Vagina (tissue), 2 donors: ENCODE measurements at regions not wholly inside any gene's neighbourhood (a gene's known extent, or its start where the extent isn't known, plus 50 kb on each side); places are given as distances from the start of the nearest gene placed in this dataset.

ENCODE experiments used
- DNase-seq, 2 donors: peaks; one replicate each; pipeline ENCODE4 v3.0.0-alpha.2; 2017; ENCODE audit errors: extremely low spot score in 2 of 2
- H3K27ac ChIP-seq: fragments of 200-600 bp; sonication (generic); one replicate; pipeline ENCODE4 v1.5.1; 2019
- H3K27me3 ChIP-seq: fragments of 200-600 bp; sonication (generic); one replicate; pipeline ENCODE4 v1.5.1; 2019
- H3K36me3 ChIP-seq, 2 donors: fragments of 200-600 bp; sonication (generic); one replicate each; pipeline ENCODE4 v1.5.1; 2017 to 2019
- H3K4me1 ChIP-seq: fragments of 200-600 bp; sonication (generic); one replicate; pipeline ENCODE4 v1.5.1; 2019
- H3K4me3 ChIP-seq, 2 donors: fragments of 200-600 bp; sonication (generic); 1 replicate in 1 of 2; 2 replicates in 1 of 2; pipeline ENCODE4 v1.5.1; 2016 to 2019
- H3K9me3 ChIP-seq: fragments of 200-600 bp; sonication (generic); one replicate; pipeline ENCODE4 v1.5.1; 2019
- CTCF ChIP-seq, 3 experiments: fragments of 450-650 bp in 2 of 3; fragments of 200-600 bp in 1 of 3; sonication (generic) in 1 of 3; IDR thresholded peaks; one replicate each; pipeline ENCODE4 v1.5.1; 2017 to 2019; ENCODE audit warnings: antibody characterized with exemption in 3 of 3, mild to moderate bottlenecking in 2 of 3, moderate library complexity in 2 of 3
- POLR2A ChIP-seq, 2 donors: fragments of 450-650 bp; IDR thresholded peaks; one replicate each; pipeline ENCODE4 v1.6.1; 2017; ENCODE audit warnings: antibody characterized with exemption in 2 of 2, mild to moderate bottlenecking in 2 of 2, moderate library complexity in 2 of 2
- POLR2AphosphoS5 ChIP-seq, 2 donors: sonication (generic); formaldehyde crosslinking; IDR thresholded peaks; one replicate each; pipeline ENCODE4 v1.9.0; 2017; ENCODE audit warnings: antibody characterized with exemption in 2 of 2, mild to moderate bottlenecking in 2 of 2, low read depth in 1 of 2; ENCODE audit not compliant: insufficient read depth in 1 of 2
- intact Hi-C: fragments of 100-400 bp; cut with DNase I; formaldehyde crosslinking; loops from one replicate; pipeline ENCODE4 v1.15.1; 2023

DNA sequence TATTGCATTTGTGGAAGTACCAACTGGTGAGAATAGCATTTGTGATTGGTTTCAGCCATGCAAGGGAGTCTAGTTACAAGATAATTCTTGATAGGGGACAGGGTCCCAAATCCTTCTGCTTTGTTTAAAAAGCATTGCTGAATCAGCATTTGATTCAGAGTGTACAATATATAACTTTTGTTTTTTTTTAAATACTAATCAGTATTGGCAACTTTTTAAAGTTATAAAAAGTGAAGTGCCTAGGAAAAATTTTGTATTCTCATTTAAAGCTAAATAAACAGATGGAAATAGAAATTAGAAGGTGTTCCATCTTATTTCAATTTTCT, 75.4 kb upstream of the SLC25A26 start:
- no peaks in the 10 kb centered on the region for H3K4me1 ChIP-seq
- no peaks in the 10 kb centered on the region for H3K36me3 ChIP-seq
- H3K9me3 ChIP-seq, result no peaks in the 10 kb centered on the region
- no peak overlapping the region for H3K4me3 ChIP-seq
- H3K27me3 ChIP-seq, result no peaks in the 10 kb centered on the region
- TF ChIP-seq POLR2A (IDR thresholded peaks at IDR 0.05) (no peak), POLR2AphosphoS5 (IDR thresholded peaks at IDR 0.05; ENCODE audit: insufficient read depth in 1 of 2, low read depth in 1 of 2) (no peak), CTCF (IDR thresholded peaks at IDR 0.05) (no peak)
- DNase-seq, result no peak
- no peak overlapping the region for H3K27ac ChIP-seq
- intact Hi-C loops, result no loop called here

DNA sequence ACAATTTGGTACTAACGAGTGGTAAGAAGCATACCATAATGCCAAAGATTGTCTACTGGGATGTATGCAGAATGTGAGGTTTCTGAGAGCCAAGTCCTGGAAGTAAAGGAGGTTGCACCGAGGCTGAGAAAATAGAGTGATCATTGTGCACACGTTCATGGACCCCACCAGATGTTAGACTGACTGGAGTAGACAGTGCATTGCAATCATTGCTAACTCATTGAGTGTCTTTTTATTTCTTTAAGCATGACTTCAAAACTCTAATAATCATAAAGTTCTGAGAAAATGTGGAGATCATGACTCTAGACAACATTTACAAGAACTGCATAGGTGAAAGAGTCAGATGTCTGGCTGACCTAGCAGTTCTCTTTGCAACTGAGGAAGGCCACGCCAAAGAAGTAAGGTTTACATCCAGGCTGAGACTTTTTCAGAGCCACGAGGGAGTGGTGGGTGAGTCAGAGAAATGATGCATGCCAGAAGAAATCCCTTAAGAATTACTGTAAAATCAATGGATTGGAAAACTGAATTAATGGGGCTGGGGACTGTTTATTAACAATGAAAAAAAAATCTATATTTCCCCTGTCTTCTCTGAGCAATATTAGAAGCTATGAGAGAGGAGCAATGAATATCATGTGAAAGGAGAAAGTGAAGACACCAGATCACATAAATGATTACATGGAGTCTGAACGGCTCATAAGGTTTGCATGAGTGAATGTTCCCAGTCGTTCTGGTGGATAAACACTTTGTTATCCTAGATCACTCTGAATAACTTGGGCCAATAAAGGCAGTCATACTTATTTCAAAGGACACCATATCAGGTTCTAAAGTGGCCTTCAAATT, 76.0 kb upstream of the SLC25A26 start:
- intact Hi-C loops, result no loop called here
- Histone ChIP-seq H3K27me3 (no peaks in the 10 kb centered on the region), H3K9me3 (no peaks in the 10 kb centered on the region), H3K36me3 (no peaks in the 10 kb centered on the region), H3K27ac (no peak overlapping the region), H3K4me3 (no peak overlapping the region), H3K4me1 (no peaks in the 10 kb centered on the region)
- TF ChIP-seq CTCF (IDR thresholded peaks at IDR 0.05) (no peak), POLR2AphosphoS5 (IDR thresholded peaks at IDR 0.05; ENCODE audit: insufficient read depth in 1 of 2, low read depth in 1 of 2) (no peak), POLR2A (IDR thresholded peaks at IDR 0.05) (no peak)
- DNase-seq, result no peak

GRCh38 chr3:66142079-66142478, 78.7 kb upstream of the SLC25A26 start:
- Histone ChIP-seq H3K4me1 (no peaks in the 10 kb centered on the region), H3K9me3 (no peaks in the 10 kb centered on the region), H3K27ac (no peak overlapping the region), H3K4me3 (no peak overlapping the region), H3K36me3 (no peaks in the 10 kb centered on the region), H3K27me3 (no peaks in the 10 kb centered on the region)
- intact Hi-C loops, result no loop called here
- no peak for DNase-seq
- no peak for TF ChIP-seq POLR2A (IDR thresholded peaks at IDR 0.05)
- no peak for TF ChIP-seq CTCF (IDR thresholded peaks at IDR 0.05)
- TF ChIP-seq POLR2AphosphoS5 (IDR thresholded peaks at IDR 0.05; ENCODE audit: insufficient read depth in 1 of 2, low read depth in 1 of 2), result no peak

- intact Hi-C loops, result no loop called here
- H3K4me1 ChIP-seq, result no peaks in the 10 kb centered on the region
- no peaks in the 10 kb centered on the region for H3K9me3 ChIP-seq
- H3K27me3 ChIP-seq, result no peaks in the 10 kb centered on the region
- H3K36me3 ChIP-seq, result no peaks in the 10 kb centered on the region
- TF ChIP-seq CTCF (IDR thresholded peaks at IDR 0.05) (no peak), POLR2AphosphoS5 (IDR thresholded peaks at IDR 0.05; ENCODE audit: insufficient read depth in 1 of 2, low read depth in 1 of 2) (no peak), POLR2A (IDR thresholded peaks at IDR 0.05) (no peak)
- DNase-seq, result no peak
- H3K4me3 ChIP-seq, result no peak overlapping the region
- no peak overlapping the region for H3K27ac ChIP-seq
Measured at GRCh38 chr3:66140743-66141372, 79.9 kb upstream of the SLC25A26 start.

- no peak for DNase-seq
- H3K36me3 ChIP-seq, result no peaks in the 10 kb centered on the region
- intact Hi-C loops, result no loop called here
- H3K27ac ChIP-seq, result no peak overlapping the region
- no peak overlapping the region for H3K4me3 ChIP-seq
- TF ChIP-seq POLR2AphosphoS5 (IDR thresholded peaks at IDR 0.05; ENCODE audit: insufficient read depth in 1 of 2, low read depth in 1 of 2) (no peak), POLR2A (IDR thresholded peaks at IDR 0.05) (no peak), CTCF (IDR thresholded peaks at IDR 0.05) (no peak)
- H3K4me1 ChIP-seq, result no peaks in the 10 kb centered on the region
- H3K9me3 ChIP-seq, result no peaks in the 10 kb centered on the region
- H3K27me3 ChIP-seq, result no peaks in the 10 kb centered on the region
Measured at GRCh38 chr3:66140106-66140505, 80.7 kb upstream of the SLC25A26 start.
